Central memory CD8-positive, alpha-beta T cell (primary cell): ENCODE measurements at regions not wholly inside any gene's neighbourhood (a gene's known extent, or its start where the extent isn't known, plus 50 kb on each side); places are given as distances from the start of the nearest gene placed in this dataset.
"Not testable (repeated sequence)": the region's sequence is repeated elsewhere in the genome, so short reads cannot be mapped to it uniquely, and the experiment has no call there.

Experiments used
- ATAC-seq: fragments of 150-1000 bp; cut with Tn5 transposase; replicated peaks from 2 replicates; pipeline ENCODE4 v1.10.0; 2022; ENCODE audit warnings: mild to moderate bottlenecking, moderate FRiP score, moderate number of reproducible peaks; ENCODE audit not compliant: poor library complexity, severe bottlenecking; ENCODE audit errors: extremely low read depth
- DNase-seq, 2 donors: peaks; one replicate each; pipeline ENCODE4 v3.0.0; 2021; ENCODE audit warnings: low spot score in 2 of 2
- H3K27ac Mint-ChIP-seq: one replicate; pipeline ENCODE4 v1.8.0; 2022; ENCODE audit warnings: low read depth, mild to moderate bottlenecking, moderate library complexity, mixed read lengths
- H3K27me3 Mint-ChIP-seq: one replicate; pipeline ENCODE4 v1.8.0; 2022; ENCODE audit warnings: mixed read lengths
- H3K36me3 Mint-ChIP-seq: one replicate; pipeline ENCODE4 v1.8.0; 2022; ENCODE audit warnings: mild to moderate bottlenecking, moderate library complexity, mixed read lengths; ENCODE audit not compliant: insufficient read depth
- H3K4me1 Mint-ChIP-seq: one replicate; pipeline ENCODE4 v1.8.0; 2022; ENCODE audit warnings: mixed read lengths
- H3K4me3 Mint-ChIP-seq: one replicate; pipeline ENCODE4 v1.8.0; 2022; ENCODE audit warnings: mild to moderate bottlenecking, moderate library complexity, mixed read lengths
- H3K9me3 Mint-ChIP-seq: one replicate; pipeline ENCODE4 v1.8.0; 2022; ENCODE audit warnings: mixed read lengths

DNA sequence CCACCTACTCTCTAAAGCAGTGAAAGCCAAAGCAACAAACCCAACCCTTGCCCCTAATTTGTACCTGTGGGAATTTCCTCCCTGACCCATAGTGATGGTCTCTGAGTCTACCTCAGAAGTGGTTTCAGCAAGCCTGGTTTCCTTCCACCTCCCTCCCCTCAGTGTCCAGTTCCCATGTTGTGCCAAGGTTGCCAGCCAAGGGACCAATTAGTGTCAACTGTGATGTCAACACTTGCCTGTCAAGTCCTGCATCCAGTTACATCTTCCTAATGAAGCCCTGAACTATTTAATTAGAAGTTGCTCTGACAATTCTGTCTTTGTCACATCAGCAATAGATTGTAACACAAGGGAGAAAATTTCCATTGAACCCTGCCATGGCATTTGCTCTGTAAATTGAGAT lies 194.4 kb upstream of the CCDC196 start:
- ATAC-seq (no peak), DNase-seq (no peak)
- peaks cover under 1% of the 10 kb centered on the region for H3K9me3 Mint-ChIP-seq
- no peak overlapping the region for H3K27ac Mint-ChIP-seq
- H3K4me1 Mint-ChIP-seq: no peaks in the 10 kb centered on the region
- no peak overlapping the region for H3K4me3 Mint-ChIP-seq
- H3K27me3 Mint-ChIP-seq: peaks cover 7% of the 10 kb centered on the region
- peaks cover 1% of the 10 kb centered on the region for H3K36me3 Mint-ChIP-seq

DNA sequence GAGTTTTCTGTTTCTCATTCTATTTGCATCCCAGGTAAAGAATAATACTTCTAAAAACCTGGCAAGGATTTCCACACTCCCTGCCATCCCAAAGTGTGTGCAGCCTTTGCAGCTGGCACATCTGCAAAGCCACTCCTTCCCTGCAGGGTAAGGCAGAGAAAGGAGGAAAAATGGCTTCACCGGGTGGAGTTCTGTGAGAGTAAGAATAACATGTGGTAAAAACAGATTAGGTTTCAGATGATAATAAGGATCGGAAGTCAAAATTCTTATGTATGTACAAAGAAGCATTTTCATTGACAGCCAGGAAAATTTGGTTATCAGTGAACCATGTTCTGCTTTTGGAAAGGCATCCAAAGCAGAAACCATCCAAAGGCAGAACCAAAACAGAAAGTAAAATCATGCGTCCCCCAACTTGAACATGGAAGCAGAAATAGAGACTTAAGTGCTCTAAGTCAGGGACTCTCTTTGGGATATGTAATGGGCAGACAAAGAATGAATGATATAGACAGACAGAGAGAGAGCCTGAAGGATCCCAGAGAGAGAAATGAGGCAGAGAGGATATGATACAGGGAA lies 192.6 kb upstream of the CCDC196 start:
- Mint-ChIP-seq H3K4me1 (no peaks in the 10 kb centered on the region), H3K27ac (no peak overlapping the region), H3K36me3 (no peaks in the 10 kb centered on the region), H3K27me3 (peaks cover 8% of the 10 kb centered on the region), H3K9me3 (peaks cover 6% of the 10 kb centered on the region), H3K4me3 (no peak overlapping the region)
- no peak for ATAC-seq
- DNase-seq: no peak

DNA sequence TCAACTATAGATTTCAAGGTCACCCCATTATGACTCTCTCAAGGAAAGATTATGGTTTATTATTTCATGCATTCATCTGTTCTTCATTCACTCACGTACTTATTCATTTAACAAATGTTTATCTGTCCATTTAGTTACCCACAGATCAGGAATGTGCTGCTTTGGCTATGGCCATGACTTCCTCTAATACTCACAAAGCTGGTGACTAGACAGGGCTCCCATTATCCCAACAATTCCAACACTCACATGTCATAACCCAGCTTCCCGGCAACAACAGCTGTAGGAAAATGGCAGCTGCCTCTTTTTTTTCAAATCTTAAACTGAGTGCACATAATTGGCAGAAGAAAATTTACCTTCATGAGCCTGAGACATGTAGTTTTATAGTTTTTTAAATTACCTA lies 190.8 kb upstream of the CCDC196 start:
- no peaks in the 10 kb centered on the region for H3K36me3 Mint-ChIP-seq
- H3K9me3 Mint-ChIP-seq: peaks cover 6% of the 10 kb centered on the region
- no peaks in the 10 kb centered on the region for H3K4me1 Mint-ChIP-seq
- DNase-seq (no peak), ATAC-seq (no peak)
- H3K4me3 Mint-ChIP-seq: no peak overlapping the region
- H3K27ac Mint-ChIP-seq: no peak overlapping the region
- peaks cover 8% of the 10 kb centered on the region for H3K27me3 Mint-ChIP-seq

DNA sequence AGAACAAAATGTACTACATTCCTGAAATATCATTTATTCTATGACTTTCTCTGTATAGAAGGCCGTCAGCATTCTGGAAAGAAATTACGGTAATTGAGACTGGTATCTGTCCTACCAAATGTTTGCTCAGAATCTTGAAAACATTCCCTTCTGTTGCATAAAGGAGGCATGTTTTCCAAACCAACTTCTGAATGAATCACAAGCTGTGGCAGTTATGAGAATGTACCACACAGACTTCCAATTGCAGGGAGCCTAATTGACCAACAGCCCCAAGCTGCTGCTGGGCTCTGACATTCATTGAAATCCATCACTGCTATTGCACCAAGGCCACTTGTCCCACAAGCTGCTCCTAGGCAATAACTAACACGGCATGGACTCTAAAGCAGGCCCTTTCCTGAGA lies 185.3 kb upstream of the CCDC196 start:
- peaks cover 17% of the 10 kb centered on the region for H3K9me3 Mint-ChIP-seq
- no peak overlapping the region for H3K4me3 Mint-ChIP-seq
- DNase-seq: no peak
- ATAC-seq: no peak
- H3K4me1 Mint-ChIP-seq: no peaks in the 10 kb centered on the region
- H3K27me3 Mint-ChIP-seq: peaks cover 8% of the 10 kb centered on the region
- no peak overlapping the region for H3K27ac Mint-ChIP-seq
- no peaks in the 10 kb centered on the region for H3K36me3 Mint-ChIP-seq

DNA sequence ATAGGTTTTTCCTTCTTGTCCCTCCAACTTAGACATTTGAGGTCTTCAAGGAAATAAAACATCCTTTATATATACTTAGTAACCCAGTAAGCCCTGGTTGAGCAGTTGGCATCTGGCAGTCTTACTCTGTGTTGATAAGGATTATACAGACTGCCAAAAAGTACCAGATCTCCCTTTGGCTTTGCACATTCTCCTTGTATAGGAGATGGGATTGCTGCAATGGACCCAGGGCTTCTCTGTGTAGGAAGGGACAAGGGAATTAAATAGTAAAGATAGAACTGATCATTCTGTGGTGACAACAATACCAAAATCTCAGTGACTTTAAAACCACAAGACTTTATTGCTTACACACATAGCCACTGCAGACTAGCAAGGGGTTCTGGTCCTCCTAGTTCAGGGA lies 180.1 kb upstream of the CCDC196 start:
- Mint-ChIP-seq H3K4me3 (no peak overlapping the region), H3K9me3 (peaks cover 12% of the 10 kb centered on the region)

DNA sequence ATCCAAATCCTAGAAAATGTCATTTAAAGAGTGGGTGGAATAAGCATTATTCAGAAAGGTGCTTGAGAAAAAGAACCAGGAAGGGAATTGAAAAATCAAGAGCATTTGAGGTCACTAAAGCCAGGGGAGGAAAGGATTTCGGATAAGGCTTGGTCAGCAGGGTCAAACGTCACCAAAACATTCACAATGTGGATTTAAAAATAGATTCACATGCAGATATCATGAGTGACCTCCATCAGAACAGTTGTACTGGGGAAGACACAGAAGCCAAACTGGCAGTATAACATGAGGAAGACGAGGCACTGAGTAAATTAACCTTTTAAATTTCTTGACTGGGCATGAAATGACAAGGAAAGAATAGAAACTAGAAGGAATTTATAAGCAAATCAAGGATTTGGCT lies 175.1 kb upstream of the CCDC196 start:
- H3K27ac Mint-ChIP-seq: no peak overlapping the region
- ATAC-seq (no peak), DNase-seq (no peak)
- H3K4me3 Mint-ChIP-seq: no peak overlapping the region
- no peaks in the 10 kb centered on the region for H3K4me1 Mint-ChIP-seq
- H3K9me3 Mint-ChIP-seq: no peaks in the 10 kb centered on the region
- H3K36me3 Mint-ChIP-seq: no peaks in the 10 kb centered on the region
- H3K27me3 Mint-ChIP-seq: peaks cover 11% of the 10 kb centered on the region

More for the DNA sequence above, 180.1 kb upstream of the CCDC196 start:
- DNase-seq (no peak), ATAC-seq (no peak)
- Mint-ChIP-seq H3K4me1 (no peaks in the 10 kb centered on the region), H3K36me3 (no peaks in the 10 kb centered on the region), H3K27ac (no peak overlapping the region), H3K27me3 (no peaks in the 10 kb centered on the region)

DNA sequence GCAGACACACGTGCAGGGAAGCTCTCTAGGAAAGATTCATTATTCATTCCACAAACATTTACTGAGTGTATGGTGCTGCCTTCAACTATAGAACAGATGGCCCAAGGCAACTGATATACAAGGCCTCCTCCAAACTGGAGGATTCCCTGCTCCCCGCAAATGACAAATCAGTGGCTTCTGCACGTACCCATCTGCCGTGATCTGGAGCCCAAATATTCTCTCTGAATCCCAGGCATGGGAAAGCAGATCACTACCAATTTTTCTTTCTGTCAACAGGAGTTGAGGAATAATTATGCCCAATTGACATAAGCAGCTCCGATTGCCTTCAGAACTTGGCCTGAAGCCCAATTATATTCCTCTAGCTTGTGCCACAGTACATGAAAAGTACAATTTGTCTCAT lies 174.2 kb upstream of the CCDC196 start:
- DNase-seq (no peak), ATAC-seq (no peak)
- Mint-ChIP-seq H3K27me3 (peaks cover 11% of the 10 kb centered on the region), H3K36me3 (no peaks in the 10 kb centered on the region), H3K4me1 (no peaks in the 10 kb centered on the region), H3K9me3 (peaks cover under 1% of the 10 kb centered on the region), H3K4me3 (no peak overlapping the region), H3K27ac (no peak overlapping the region)

DNA sequence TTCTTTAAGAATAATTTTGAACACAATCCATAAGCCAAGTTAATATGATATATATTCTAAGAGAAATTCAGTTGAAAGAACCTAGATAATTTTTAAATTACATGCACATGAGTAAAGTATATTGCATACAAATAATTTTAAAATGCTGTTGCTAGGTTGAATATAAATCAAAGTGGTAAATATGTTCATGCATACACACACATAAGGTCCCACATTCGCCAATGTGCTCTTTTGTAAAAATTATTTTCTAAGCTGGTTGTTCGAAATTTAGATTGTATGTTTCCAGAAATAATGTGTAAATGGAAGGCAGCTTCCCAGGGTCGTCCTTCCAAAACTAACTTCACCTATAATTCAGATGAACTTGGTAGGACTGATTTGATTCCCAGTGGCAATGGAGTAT lies 173.7 kb upstream of the CCDC196 start:
- ATAC-seq (no peak), DNase-seq (no peak)
- Mint-ChIP-seq H3K27ac (no peak overlapping the region), H3K4me3 (no peak overlapping the region), H3K4me1 (no peaks in the 10 kb centered on the region), H3K27me3 (peaks cover 11% of the 10 kb centered on the region), H3K36me3 (no peaks in the 10 kb centered on the region), H3K9me3 (peaks cover 5% of the 10 kb centered on the region)

DNA sequence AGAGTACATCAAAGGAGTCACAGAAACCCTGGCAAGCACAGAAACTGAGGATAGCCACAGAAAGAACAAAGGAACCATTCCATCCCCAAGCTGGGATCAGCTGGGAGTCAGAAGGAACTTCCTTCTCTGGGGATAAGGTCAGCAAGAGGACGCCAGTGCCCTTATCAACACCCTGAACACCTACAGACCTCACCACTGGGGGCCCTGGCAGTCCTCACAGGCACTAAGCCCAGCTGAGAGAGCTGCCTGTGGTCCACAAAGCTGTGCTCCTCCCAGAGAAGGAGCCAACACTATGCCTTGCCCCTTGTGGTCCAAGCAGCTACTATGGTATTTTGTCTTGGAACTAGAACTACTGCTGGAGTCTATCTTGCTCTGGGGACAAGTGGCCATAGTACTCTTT lies 171.1 kb upstream of the CCDC196 start:
- ATAC-seq (no peak), DNase-seq (no peak)
- H3K4me3 Mint-ChIP-seq: no peak overlapping the region
- no peak overlapping the region for H3K27ac Mint-ChIP-seq
- H3K9me3 Mint-ChIP-seq: peaks cover 13% of the 10 kb centered on the region
- peaks cover 20% of the 10 kb centered on the region for H3K27me3 Mint-ChIP-seq
- no peaks in the 10 kb centered on the region for H3K36me3 Mint-ChIP-seq
- H3K4me1 Mint-ChIP-seq: no peaks in the 10 kb centered on the region

DNA sequence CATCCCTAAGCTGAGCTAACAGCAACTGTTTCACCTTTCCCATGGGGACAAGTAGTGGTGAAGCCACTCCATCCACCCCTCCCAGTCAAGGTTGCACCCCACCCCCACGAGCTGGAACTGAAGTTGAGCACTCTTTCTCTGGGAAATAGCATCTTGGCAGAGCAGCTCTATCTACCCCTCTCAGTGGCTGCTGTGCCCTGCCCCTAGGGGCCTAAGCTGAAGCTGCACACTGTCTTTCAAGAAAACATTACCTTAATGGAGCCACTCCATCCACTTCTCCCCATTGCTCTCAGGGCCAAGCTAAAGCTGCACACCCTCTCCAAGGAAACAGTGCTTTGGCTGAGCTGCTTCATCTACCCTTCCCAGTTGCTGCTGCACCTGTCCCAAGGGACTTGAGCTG lies 170.6 kb upstream of the CCDC196 start:
- Mint-ChIP-seq H3K4me1 (no peaks in the 10 kb centered on the region), H3K4me3 (no peak overlapping the region), H3K27ac (no peak overlapping the region), H3K36me3 (no peaks in the 10 kb centered on the region), H3K9me3 (peaks cover 13% of the 10 kb centered on the region), H3K27me3 (peaks cover 20% of the 10 kb centered on the region)
- no peak for DNase-seq
- ATAC-seq: no peak

DNA sequence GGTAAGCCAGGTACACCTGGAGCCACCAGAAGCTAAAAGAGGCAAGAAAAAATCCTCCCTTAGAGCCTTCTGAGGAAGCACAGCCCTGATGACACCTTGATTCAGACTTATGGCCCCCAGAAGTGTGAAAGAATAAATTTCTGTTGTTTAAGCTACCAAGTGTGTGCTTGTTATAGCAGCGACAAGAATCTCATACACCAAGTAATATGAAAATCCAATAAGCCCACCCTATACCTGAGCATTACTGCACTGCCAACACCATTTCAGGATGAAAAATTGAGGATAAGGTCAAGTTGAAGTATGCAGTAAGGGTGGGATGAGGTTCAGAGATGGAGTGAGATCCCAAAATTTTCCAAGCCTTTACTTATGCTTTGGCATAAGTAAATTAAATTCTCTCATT lies 163.6 kb upstream of the CCDC196 start:
- peaks cover 8% of the 10 kb centered on the region for H3K9me3 Mint-ChIP-seq
- no peaks in the 10 kb centered on the region for H3K4me1 Mint-ChIP-seq
- DNase-seq (no peak), ATAC-seq (no peak)
- peaks cover 9% of the 10 kb centered on the region for H3K27me3 Mint-ChIP-seq
- no peak overlapping the region for H3K4me3 Mint-ChIP-seq
- H3K27ac Mint-ChIP-seq: no peak overlapping the region
- H3K36me3 Mint-ChIP-seq: no peaks in the 10 kb centered on the region

DNA sequence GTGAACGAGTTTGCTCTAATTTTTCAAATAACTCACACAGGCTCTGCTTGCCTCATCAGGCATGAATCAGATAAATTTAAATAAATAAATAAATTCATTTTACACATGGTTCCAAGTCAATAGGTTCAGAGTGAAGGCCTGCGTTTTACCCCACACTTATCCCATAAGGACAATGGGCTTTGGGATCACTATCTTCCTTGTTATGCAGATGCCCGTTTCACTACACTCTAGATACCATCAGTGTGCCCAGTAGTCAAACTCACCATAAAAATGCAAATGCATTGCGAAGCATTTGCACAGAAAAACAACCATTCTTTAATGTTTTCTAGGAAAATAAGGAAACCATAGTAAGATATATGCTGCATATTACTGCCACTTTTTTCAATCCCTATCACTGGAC lies 155.9 kb upstream of the CCDC196 start:
- peaks cover 27% of the 10 kb centered on the region for H3K27me3 Mint-ChIP-seq
- no peaks in the 10 kb centered on the region for H3K4me1 Mint-ChIP-seq
- no peaks in the 10 kb centered on the region for H3K9me3 Mint-ChIP-seq
- H3K4me3 Mint-ChIP-seq: no peak overlapping the region
- no peak for ATAC-seq
- DNase-seq: no peak
- no peak overlapping the region for H3K27ac Mint-ChIP-seq
- no peaks in the 10 kb centered on the region for H3K36me3 Mint-ChIP-seq

DNA sequence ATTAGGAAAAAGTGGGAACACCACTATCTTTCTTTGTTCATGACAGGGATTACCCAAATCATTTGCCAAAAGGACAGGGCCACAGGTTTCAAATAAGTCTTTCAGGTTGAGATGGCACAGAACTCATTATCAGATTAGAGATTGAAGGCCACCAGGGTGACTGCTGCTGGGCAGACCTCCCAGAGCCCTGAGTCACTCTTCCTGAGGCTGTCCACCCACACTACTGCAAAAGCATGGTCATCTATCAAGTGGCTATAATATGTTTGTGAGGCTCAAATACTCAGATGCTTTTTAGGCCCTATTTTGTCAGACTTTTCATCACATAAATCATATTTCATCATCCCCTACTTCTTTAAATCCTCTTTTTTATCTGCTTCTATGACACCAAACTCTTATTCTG lies 155.3 kb upstream of the CCDC196 start:
- peaks cover 34% of the 10 kb centered on the region for H3K27me3 Mint-ChIP-seq
- H3K27ac Mint-ChIP-seq: no peak overlapping the region
- DNase-seq (no peak), ATAC-seq (no peak)
- no peaks in the 10 kb centered on the region for H3K9me3 Mint-ChIP-seq
- H3K36me3 Mint-ChIP-seq: no peaks in the 10 kb centered on the region
- no peaks in the 10 kb centered on the region for H3K4me1 Mint-ChIP-seq
- H3K4me3 Mint-ChIP-seq: no peak overlapping the region

DNA sequence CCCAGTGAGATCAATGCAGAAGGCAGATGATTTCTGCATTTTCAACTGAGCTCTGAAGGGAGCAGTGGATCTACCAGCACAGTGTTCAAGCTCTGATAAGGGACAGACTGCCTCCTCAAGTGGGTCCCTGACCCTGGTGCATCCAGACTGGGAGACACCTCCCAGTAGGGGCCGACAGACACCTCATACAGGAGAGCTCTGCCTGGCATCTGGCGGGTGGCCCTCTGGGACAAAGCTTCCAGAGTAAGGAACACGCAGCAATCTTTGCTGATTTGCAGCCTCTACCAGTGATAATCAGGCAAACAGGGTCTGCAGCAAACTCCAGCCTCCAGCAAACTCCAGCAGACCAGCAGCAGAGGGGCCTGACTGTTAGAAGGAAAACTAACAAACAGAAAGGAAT lies 152.9 kb upstream of the CCDC196 start:
- not testable (repeated sequence) for H3K36me3 Mint-ChIP-seq, H3K4me1 Mint-ChIP-seq, H3K9me3 Mint-ChIP-seq, ATAC-seq, H3K27ac Mint-ChIP-seq, H3K4me3 Mint-ChIP-seq, DNase-seq
- H3K27me3 Mint-ChIP-seq: peaks cover 36% of the 10 kb centered on the region
